Panc1 (cell line): ENCODE measurements at regions not wholly inside any gene's neighbourhood (a gene's known extent, or its start where the extent isn't known, plus 50 kb on each side); places are given as distances from the start of the nearest gene placed in this dataset.

ENCODE experiments used
- ATAC-seq: fragments of 200-7000 bp; cut with Tn5 transposase; 2 replicates; pipeline ENCODE4 v1.9.1; 2020; ENCODE audit warnings: mild to moderate bottlenecking, moderate library complexity
- BruUV-seq: library from RNA; stranded (reverse); fragments of 400-500 nt; replicated peaks from 2 replicates; lab custom pipeline; 2021; lab: Mats Ljungman, UMichigan
- CTCF ChIA-PET: fragments of 300-600 bp; sonication (Branson Sonifier 250); formaldehyde crosslinking; loops from one replicate; lab custom pipeline; 2022; ENCODE audit warnings: antibody characterized with exemption; lab: Charles Lee
- POLR2A ChIA-PET: fragments of 300-600 bp; sonication (Branson Sonifier 250); formaldehyde crosslinking; loops from one replicate; lab custom pipeline; 2022; ENCODE audit warnings: antibody characterized with exemption; lab: Charles Lee
- DNase-seq: peaks from one replicate; pipeline ENCODE4 v3.0.0-alpha.2; 2010; ENCODE audit warnings: low read depth, low spot score
- H3K27ac ChIP-seq: 2 replicates; pipeline ENCODE4 v1.5.1; 2011; ENCODE audit warnings: mild to moderate bottlenecking, low read length, inconsistent platforms
- H3K27me3 ChIP-seq: fragments of 200-500 bp; sonication (Bioruptor generic); 2 replicates; pipeline ENCODE4 v1.6.0; 2014; ENCODE audit warnings: low read length, inconsistent platforms; ENCODE audit not compliant: control insufficient read depth, insufficient read depth
- H3K36me3 ChIP-seq: fragments of 200-500 bp; sonication (Bioruptor generic); 2 replicates; pipeline ENCODE4 v1.5.1; 2014; ENCODE audit warnings: inconsistent platforms, mild to moderate bottlenecking, low read length, moderate library complexity; ENCODE audit not compliant: control insufficient read depth, insufficient read depth
- H3K4me1 ChIP-seq: 2 replicates; pipeline ENCODE4 v1.5.1; 2011; ENCODE audit warnings: inconsistent platforms, mild to moderate bottlenecking, low read length, moderate library complexity; ENCODE audit not compliant: control insufficient read depth, insufficient read depth
- H3K4me3 ChIP-seq, 2 experiments: 2 replicates each; pipeline ENCODE4 v1.5.1; 2011 to 2012; ENCODE audit warnings: low read depth in 2 of 2, low read length in 2 of 2, mild to moderate bottlenecking in 2 of 2, inconsistent platforms in 1 of 2, moderate library complexity in 1 of 2
- H3K9me3 ChIP-seq: fragments of 200-500 bp; sonication (Bioruptor generic); 2 replicates; pipeline ENCODE4 v1.5.1; 2014; ENCODE audit warnings: low read depth, mild to moderate bottlenecking, inconsistent platforms, low read length, moderate library complexity; ENCODE audit not compliant: control insufficient read depth, insufficient read depth
- POLR2AphosphoS5 ChIP-seq: IDR thresholded peaks from 2 replicates; pipeline ENCODE4 v1.6.1; 2012; ENCODE audit warnings: mild to moderate bottlenecking, low read depth, low read length, moderate library complexity
- REST ChIP-seq, 2 experiments: IDR thresholded peaks; 2 replicates each; pipeline ENCODE4 v1.6.1; 2011 to 2012; ENCODE audit warnings: low read depth in 2 of 2, control low read depth in 1 of 2, low read length in 1 of 2, mild to moderate bottlenecking in 1 of 2, moderate library complexity in 1 of 2; ENCODE audit not compliant: insufficient read depth in 1 of 2
- SIN3A ChIP-seq: IDR thresholded peaks from 2 replicates; pipeline ENCODE4 v1.6.1; 2012; ENCODE audit warnings: low read depth, mild to moderate bottlenecking, low read length, moderate library complexity, borderline replicate concordance; ENCODE audit not compliant: insufficient read depth
- TCF7L2 ChIP-seq: IDR thresholded peaks from 2 replicates; pipeline ENCODE4 v1.6.1; 2011; ENCODE audit warnings: mild to moderate bottlenecking, low read depth, low read length, inconsistent platforms
- in situ Hi-C: cut with HindIII; loops from 2 replicates; pipeline ENCODE4 v1.10.0; 2016; ENCODE audit warnings: low sequenced_read_pairs, low pct_unique_long_range_greater_than_20kb
- intact Hi-C: fragments of 100-400 bp; cut with micrococcal nuclease; formaldehyde crosslinking; loops from one replicate; pipeline ENCODE4 v1.10.0; 2022; ENCODE audit not compliant: unreplicated experiment
- TF ChIP-seq, protein P1 (sequence below): fragments of 450-650 bp; IDR thresholded peaks from 2 replicates; pipeline ENCODE4 v1.5.1; 2017; ENCODE audit warnings: mild to moderate bottlenecking

- CTCF ChIA-PET = no interaction called here
- POLR2A ChIA-PET = no interaction called here
- intact Hi-C loops (no loop called here), in situ Hi-C loops (no loop called here)
- no TSS peak for BruUV-seq
- H3K27ac ChIP-seq = no peak overlapping the region
- no peaks in the 10 kb centered on the region for H3K9me3 ChIP-seq
- no peak overlapping the region for H3K4me3 ChIP-seq
- H3K36me3 ChIP-seq = no peaks in the 10 kb centered on the region
- DNase-seq (no peak), ATAC-seq (no peak)
- H3K27me3 ChIP-seq = no peaks in the 10 kb centered on the region
- TF ChIP-seq SIN3A = no peak
- TF ChIP-seq REST (IDR thresholded peaks at IDR 0.05; ENCODE audit: insufficient read depth in 1 of 2, low read depth in 2 of 2, low read length in 1 of 2) = no peak
- TF ChIP-seq, protein P1, sequence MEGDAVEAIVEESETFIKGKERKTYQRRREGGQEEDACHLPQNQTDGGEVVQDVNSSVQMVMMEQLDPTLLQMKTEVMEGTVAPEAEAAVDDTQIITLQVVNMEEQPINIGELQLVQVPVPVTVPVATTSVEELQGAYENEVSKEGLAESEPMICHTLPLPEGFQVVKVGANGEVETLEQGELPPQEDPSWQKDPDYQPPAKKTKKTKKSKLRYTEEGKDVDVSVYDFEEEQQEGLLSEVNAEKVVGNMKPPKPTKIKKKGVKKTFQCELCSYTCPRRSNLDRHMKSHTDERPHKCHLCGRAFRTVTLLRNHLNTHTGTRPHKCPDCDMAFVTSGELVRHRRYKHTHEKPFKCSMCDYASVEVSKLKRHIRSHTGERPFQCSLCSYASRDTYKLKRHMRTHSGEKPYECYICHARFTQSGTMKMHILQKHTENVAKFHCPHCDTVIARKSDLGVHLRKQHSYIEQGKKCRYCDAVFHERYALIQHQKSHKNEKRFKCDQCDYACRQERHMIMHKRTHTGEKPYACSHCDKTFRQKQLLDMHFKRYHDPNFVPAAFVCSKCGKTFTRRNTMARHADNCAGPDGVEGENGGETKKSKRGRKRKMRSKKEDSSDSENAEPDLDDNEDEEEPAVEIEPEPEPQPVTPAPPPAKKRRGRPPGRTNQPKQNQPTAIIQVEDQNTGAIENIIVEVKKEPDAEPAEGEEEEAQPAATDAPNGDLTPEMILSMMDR = no peak
- no peak for TF ChIP-seq POLR2AphosphoS5
- no peak for TF ChIP-seq TCF7L2
- H3K4me1 ChIP-seq = no peaks in the 10 kb centered on the region
Measured at GRCh38 chrX:43333543-43333942, 322.6 kb upstream of the MAOA start.

DNA sequence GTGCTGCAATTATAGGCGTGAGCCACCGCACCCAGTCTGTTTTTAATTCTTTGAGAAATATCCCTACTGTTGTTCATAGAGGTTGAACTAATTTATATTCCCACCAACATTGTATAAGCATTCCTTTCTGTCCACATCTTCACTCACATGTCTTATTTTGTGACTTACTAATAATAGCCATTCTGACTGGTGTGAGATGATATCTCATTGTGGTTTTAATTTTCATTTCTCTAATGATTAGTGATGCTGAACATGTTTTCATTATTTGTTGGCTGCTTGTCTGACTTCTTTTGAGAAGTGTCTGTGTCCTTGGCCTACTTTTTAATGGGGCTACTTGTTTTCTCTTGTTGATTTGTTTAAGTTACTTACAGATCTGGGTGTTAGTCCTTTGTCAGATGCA is 310.9 kb upstream of the MAOA start:
- no peak for TF ChIP-seq TCF7L2
- TF ChIP-seq POLR2AphosphoS5 = no peak
- TF ChIP-seq, protein P1 = no peak
- TF ChIP-seq REST (IDR thresholded peaks at IDR 0.05; ENCODE audit: insufficient read depth in 1 of 2, low read depth in 2 of 2, low read length in 1 of 2) = no peak
- no peak for TF ChIP-seq SIN3A
- no peak overlapping the region for H3K27ac ChIP-seq
- H3K4me3 ChIP-seq = no peak overlapping the region
- DNase-seq (no peak), ATAC-seq (no peak)
- intact Hi-C loops (no loop called here), in situ Hi-C loops (no loop called here)
- no peaks in the 10 kb centered on the region for H3K4me1 ChIP-seq
- no peaks in the 10 kb centered on the region for H3K9me3 ChIP-seq
- ChIA-PET CTCF (no interaction called here), POLR2A (no interaction called here)
- BruUV-seq = no TSS peak
- no peaks in the 10 kb centered on the region; the same call in 1 of the 2 replicates for H3K36me3 ChIP-seq
- no peaks in the 10 kb centered on the region for H3K27me3 ChIP-seq
